BJ (cell line): ENCODE measurements at regions not wholly inside any gene's neighbourhood (a gene's known extent, or its start where the extent isn't known, plus 50 kb on each side); places are given as distances from the start of the nearest gene placed in this dataset.
A peak's percentile ranks its signal among the peaks of the same experiment; 100 is the strongest.
"Not testable (repeated sequence)": the region's sequence is repeated elsewhere in the genome, so short reads cannot be mapped to it uniquely, and the experiment has no call there.

ENCODE experiments used
- CTCF ChIA-PET: fragments of 350-600 bp; formaldehyde crosslinking; extraction: SDS; loops from one replicate; lab custom pipeline; 2021; ENCODE audit warnings: antibody characterized with exemption, inconsistent platforms; lab: Yijun Ruan, JAX
- POLR2A ChIA-PET: fragments of 300-600 bp; sonication (Branson Sonifier 250); formaldehyde crosslinking; extraction: SDS; loops from one replicate; lab custom pipeline; 2021; ENCODE audit warnings: antibody characterized with exemption; lab: Charles Lee
- DNase-seq: peaks from one replicate; pipeline ENCODE4 v3.0.0-alpha.2; 2011; ENCODE audit warnings: low read depth
- H3K27me3 ChIP-seq: 2 replicates; pipeline ENCODE4 v1.6.0; 2011; ENCODE audit warnings: low read length; ENCODE audit not compliant: control insufficient read depth, insufficient read depth
- H3K36me3 ChIP-seq: 2 replicates; pipeline ENCODE4 v1.5.1; 2011; ENCODE audit warnings: low read length; ENCODE audit not compliant: control insufficient read depth, insufficient read depth
- H3K4me3 ChIP-seq: 2 replicates; pipeline ENCODE4 v1.5.1; 2011; ENCODE audit warnings: low read depth, mild to moderate bottlenecking, control low read depth, low read length
- TF ChIP-seq, protein P1 (sequence below): IDR thresholded peaks from 2 replicates; pipeline ENCODE4 v1.5.1; 2011; ENCODE audit warnings: low read depth, mild to moderate bottlenecking, control low read depth, inconsistent platforms, low read length, moderate library complexity; ENCODE audit not compliant: insufficient read depth

DNA sequence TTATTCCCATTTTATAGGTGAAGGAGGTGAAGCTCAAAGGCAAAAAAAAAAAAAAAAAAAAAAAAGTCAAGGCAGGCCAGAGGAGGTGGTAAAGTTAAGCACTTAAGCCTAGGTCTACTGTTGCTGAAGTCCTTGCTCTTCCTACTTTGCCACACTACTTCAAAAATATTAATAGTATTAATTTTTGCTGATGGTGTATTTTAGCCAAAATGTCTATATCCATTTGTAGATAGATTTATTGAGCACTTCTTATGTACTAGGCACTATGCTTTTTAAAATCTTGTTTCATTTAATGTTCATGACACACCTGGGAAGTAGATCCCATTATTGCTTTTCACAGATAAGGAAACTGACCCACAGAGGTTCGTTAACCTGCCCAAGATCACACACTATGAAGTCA is 247.1 kb upstream of the P2RY1 start:
- TF ChIP-seq, protein P1, sequence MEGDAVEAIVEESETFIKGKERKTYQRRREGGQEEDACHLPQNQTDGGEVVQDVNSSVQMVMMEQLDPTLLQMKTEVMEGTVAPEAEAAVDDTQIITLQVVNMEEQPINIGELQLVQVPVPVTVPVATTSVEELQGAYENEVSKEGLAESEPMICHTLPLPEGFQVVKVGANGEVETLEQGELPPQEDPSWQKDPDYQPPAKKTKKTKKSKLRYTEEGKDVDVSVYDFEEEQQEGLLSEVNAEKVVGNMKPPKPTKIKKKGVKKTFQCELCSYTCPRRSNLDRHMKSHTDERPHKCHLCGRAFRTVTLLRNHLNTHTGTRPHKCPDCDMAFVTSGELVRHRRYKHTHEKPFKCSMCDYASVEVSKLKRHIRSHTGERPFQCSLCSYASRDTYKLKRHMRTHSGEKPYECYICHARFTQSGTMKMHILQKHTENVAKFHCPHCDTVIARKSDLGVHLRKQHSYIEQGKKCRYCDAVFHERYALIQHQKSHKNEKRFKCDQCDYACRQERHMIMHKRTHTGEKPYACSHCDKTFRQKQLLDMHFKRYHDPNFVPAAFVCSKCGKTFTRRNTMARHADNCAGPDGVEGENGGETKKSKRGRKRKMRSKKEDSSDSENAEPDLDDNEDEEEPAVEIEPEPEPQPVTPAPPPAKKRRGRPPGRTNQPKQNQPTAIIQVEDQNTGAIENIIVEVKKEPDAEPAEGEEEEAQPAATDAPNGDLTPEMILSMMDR = no peak
- H3K27me3 ChIP-seq = no peaks in the 10 kb centered on the region
- H3K4me3 ChIP-seq = no peak overlapping the region
- DNase-seq = no peak
- no peaks in the 10 kb centered on the region for H3K36me3 ChIP-seq
- ChIA-PET POLR2A (no interaction called here), CTCF (no interaction called here)

DNA sequence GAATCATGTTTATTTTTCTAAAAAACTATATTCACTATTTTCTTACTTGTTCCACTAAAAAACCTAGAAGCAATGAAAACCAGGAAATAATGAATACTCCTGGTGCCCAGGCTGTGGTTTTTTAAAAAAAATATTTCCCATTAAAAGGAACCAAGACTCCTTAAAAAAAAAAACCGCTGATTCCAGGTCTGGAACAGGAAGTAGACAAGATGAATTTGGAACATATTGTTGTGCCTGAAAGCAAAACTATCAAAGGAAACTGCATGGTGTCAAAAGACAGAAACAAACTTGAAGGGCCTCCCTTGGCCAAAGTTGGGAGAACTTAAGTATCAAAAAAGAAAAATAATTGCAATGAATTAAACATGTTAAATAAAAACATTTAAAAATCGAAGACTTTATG is 245.3 kb upstream of the P2RY1 start:
- Histone ChIP-seq H3K27me3 (no peaks in the 10 kb centered on the region), H3K4me3 (no peak overlapping the region), H3K36me3 (no peaks in the 10 kb centered on the region)
- CTCF ChIA-PET = no interaction called here
- no peak for DNase-seq
- TF ChIP-seq, protein P1 = no peak
- POLR2A ChIA-PET = no interaction called here

- Histone ChIP-seq H3K4me3 (no peak overlapping the region), H3K27me3 (no peaks in the 10 kb centered on the region), H3K36me3 (no peaks in the 10 kb centered on the region)
- TF ChIP-seq, protein P1 = no peak
- DNase-seq = no peak
- ChIA-PET CTCF (interaction anchor here (0.6 to 1.5 kb wide), 2 partner anchors 17 to 57 kb away, joined by 3 read pairs; no protein-coding TSS in a partner anchor), POLR2A (no interaction called here)
These were observed 243.4 kb upstream of the P2RY1 start for GRCh38 chr3:152591515-152591914.

DNA sequence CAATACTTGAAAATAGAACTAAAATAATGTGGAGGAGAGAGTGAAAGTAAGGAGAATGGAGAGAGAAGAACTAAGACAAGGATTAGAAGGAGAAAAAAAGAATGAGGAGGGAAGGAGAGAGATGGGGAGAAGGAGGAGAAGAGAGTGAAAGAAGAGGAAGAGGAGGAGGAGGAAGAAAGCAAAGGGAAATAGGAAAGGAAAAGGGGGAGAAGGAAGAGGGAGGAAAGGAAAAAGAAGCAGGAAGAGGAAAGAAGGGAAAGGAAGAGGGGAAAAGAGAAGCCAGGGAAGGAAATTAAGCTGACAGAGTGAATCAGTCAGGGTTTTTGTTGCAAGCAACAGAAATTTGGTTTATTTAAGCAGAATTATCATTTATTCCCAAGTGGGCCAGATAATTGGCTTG is 241.7 kb upstream of the P2RY1 start:
- H3K4me3 ChIP-seq = no peak overlapping the region
- DNase-seq = no peak
- CTCF ChIA-PET = no interaction called here
- H3K36me3 ChIP-seq = no peaks in the 10 kb centered on the region
- H3K27me3 ChIP-seq = no peaks in the 10 kb centered on the region
- POLR2A ChIA-PET = no interaction called here
- TF ChIP-seq, protein P1 = no peak

DNA sequence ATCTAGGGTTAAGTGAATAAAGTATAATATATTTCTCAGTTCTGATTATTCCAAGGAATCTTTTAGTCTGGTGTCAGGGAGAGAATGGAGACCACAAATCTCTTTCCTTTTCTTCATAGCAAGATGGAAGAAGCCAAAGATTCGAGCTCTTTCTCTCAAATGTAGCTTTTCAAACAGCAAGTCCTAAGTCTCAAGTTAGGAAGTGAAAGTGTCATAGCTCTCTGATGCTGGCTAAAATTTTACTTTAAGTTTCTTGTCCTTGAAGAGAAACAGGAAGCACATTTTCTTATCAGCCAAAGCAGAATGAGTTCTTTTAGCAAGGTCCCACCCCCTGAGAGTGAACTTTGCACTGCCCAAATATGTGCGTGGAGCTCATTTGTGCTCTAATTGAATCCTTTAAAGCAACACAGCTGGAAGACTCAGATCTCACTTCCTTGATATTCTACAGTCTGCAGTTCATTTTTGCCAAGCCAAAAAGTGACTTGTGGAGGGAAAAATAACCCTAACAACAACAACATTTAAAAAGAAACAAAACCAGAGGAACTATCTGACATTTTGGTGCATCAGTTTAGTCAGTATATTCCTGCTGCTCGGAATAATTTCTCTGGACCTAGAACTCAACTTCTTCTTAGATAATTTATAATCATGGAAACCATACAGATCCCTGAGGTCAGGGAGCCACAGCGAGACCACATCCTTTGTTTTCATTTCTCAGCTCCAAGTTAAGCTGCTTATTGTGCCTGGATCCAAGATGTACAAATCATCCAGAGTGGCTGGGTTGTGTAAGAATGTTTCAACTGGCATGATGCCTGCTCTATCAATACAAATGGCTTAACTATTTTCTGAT is 238.7 kb upstream of the P2RY1 start:
- H3K36me3 ChIP-seq = no peaks in the 10 kb centered on the region
- POLR2A ChIA-PET = no interaction called here
- TF ChIP-seq, protein P1 = no peak
- no peak overlapping the region for H3K4me3 ChIP-seq
- DNase-seq = peak; percentile 6
- CTCF ChIA-PET = interaction anchor here (0.6 to 2.4 kb wide), 2 partner anchors 14 to 21 kb away, joined by 3 to 9 read pairs; no protein-coding TSS in a partner anchor
- H3K27me3 ChIP-seq = no peaks in the 10 kb centered on the region

DNA sequence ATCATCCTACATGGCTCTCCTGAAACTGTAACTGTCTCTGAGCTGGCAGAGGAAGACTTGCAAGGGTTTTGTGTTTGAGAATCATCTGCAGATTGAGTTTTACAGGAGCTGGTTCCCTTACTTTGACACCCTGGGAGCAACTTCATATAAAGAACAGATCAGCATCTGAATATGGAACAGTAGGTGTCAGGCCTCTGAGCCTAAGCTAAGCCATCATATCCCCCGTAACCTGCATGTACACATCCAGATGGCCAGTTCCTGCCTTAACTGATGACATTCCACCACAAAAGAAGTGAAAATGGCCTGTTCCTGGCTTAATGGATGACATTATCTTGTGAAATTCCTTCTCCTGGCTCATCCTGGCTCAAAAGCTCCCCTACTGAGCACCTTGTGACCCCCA is 238.1 kb upstream of the P2RY1 start:
- H3K27me3 ChIP-seq, DNase-seq, H3K36me3 ChIP-seq, POLR2A ChIA-PET, H3K4me3 ChIP-seq: not testable (repeated sequence)
- CTCF ChIA-PET = interaction anchor here (2.4 kb wide), 1 partner anchor 22 kb away, joined by 9 read pairs; no protein-coding TSS in a partner anchor
